Skeletal muscle cell (primary cell): ENCODE measurements at regions not wholly inside any gene's neighbourhood (a gene's known extent, or its start where the extent isn't known, plus 50 kb on each side); places are given as distances from the start of the nearest gene placed in this dataset.

Experiments used
- DNase-seq: peaks from one replicate; pipeline ENCODE4 v3.0.0-alpha.2; 2010; ENCODE audit warnings: low read depth
- H3K4me3 ChIP-seq: 2 replicates; pipeline ENCODE4 v1.5.1; 2011; ENCODE audit warnings: low read depth, mild to moderate bottlenecking, control low read depth, low read length, moderate library complexity

DNA sequence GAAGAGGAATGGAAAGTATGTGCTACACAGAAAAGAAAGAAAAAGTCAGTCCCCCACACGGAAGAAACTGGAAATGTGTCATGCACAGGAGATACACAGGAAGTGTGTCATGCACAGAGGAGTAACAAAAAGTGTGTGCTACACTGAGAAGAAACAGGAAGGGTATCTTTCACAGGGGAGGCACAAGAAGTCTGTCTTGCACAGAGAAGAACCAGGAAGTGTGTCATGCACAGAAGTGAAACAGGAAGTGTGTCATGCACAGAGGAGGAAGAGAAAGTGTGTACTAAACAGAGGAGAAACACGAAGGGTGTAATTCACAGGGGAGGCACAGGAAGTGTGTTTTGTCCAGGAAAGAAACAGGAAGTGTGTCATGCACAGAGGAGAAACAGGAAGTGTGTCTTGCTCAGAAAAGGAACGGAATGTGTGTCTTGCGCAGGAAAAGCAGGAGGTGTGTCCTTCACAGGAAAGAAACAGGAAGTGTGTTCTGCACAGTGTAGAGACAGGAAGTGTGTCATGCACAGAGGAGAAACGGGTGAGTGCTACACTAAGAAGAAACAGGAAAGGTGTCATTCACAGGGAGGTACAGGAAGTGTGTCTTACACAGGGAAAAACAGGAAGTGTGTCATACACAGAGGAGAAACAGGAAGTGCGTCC, 527.2 kb upstream of the PRKX start:
- no peak overlapping the region for H3K4me3 ChIP-seq
- no peak for DNase-seq

DNA sequence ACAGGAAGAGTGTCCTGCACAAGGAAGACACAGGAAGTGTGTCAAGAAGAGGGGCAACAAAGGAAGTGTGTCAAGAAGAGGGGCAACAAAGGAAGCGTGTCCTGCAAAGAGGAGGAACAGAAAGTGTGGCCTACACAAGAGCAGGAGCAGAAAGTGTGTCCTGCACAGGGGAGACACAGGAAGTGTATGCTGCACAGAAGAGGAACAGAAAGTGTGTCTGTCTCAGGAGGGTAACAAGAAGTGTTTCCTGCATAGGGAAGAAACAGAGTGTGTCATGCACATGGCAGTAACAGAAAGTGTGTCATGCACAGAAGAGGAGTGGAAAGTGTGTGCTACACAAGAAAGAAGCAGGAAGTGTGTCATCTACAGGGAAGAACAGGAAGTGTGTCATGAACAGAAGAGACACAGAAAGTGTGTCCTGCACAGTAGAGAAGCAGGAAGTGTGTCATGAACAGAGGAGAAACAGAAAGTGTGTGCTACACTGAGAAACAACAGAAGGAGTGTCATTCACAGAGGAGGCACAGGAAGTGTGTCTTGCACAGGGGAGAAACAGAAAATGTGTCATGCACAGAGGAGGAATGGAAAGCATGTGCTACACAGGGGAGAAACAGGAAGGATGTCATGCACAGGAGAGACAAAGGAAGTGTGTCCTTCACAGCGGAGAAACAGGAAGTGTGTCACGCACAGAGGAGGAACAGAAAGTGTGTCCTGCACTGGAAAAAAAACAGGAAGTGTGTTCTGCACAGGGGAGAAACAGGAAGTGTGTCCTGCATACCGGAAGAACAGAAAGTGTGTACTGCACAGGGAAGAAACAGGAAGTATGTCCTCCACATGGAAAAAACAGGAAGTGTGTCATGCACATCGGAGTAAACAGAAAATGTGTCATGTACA, 526.4 kb upstream of the PRKX start:
- no peak overlapping the region for H3K4me3 ChIP-seq
- DNase-seq: no peak

DNA sequence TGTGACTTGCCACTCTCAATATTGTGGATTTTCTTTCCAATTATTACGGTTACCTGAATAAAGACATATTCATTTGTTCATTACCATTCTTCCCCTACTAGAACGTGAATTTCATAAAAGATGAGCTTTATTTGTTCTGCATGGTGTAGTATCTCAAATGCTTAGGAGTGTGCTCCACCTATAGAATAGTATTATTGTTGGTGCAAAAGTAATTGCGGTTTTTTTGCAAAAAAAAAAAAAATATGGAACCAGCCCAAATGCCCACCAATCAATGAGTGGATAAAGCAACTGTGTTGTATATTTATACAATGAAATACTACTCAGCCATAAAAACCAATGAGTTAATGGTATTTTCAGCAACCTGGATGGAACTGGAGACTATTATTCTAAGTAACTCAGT, 525.5 kb upstream of the PRKX start:
- H3K4me3 ChIP-seq: no peak overlapping the region
- DNase-seq: no peak

DNA sequence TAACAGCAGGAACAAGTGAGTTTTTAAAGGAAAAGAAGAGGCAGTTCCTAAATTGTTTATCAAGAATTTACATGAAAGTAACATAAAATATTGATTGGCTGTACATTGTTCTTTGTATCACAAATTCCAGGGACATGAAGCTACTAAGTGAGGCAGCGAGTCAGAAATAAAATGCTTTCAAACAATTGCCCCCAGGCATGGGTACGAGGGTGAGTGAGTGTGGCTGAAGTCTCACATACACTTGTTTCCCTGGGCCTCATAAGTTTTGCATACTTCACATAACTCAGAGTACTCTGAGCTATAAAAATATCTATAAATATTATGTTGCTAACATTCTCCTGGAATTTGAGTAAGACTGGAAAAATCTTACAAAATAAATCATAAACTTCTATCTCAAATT, 511.6 kb upstream of the PRKX start:
- H3K4me3 ChIP-seq: no peak overlapping the region
- DNase-seq: no peak

DNA sequence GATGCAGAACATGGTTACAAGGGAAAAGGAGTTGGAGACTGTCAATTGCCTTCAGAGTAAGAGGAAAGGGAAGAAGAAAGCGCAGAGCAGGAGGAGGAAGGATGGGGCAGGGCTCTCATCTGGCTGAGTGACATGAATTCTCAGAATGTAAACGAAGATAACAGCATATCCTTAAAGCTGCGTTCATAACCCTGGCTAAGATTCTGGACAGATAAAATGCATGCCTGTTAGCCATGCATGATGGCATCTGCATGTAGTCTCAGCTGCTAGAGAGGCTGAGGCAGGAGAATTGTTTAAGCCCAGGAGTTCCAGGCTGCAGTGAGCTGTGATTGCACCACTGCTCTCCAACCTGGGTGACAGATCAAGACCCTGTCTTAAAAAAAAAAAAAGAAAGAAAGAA, 493.5 kb upstream of the PRKX start:
- no peak for DNase-seq
- no peak overlapping the region for H3K4me3 ChIP-seq

DNA sequence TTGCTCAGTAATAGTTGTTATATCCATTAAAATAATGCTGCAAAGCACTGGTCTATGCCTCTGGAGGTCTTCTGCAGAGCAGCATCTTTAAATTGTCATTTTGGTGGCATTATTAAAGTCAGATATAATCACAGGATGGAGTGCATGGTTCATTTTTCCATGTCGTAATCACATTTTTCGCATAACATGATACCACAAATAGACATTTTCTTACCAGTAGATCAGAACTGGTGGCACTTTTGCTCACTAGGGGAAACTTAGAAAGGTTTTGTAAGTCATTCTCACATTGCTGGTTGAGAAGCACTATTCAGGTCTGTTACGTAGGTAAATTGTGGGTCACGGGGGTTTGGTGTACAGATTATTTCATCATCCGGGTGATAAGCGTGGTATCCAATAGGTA, 484.5 kb upstream of the PRKX start:
- DNase-seq: no peak
- no peak overlapping the region for H3K4me3 ChIP-seq

DNA sequence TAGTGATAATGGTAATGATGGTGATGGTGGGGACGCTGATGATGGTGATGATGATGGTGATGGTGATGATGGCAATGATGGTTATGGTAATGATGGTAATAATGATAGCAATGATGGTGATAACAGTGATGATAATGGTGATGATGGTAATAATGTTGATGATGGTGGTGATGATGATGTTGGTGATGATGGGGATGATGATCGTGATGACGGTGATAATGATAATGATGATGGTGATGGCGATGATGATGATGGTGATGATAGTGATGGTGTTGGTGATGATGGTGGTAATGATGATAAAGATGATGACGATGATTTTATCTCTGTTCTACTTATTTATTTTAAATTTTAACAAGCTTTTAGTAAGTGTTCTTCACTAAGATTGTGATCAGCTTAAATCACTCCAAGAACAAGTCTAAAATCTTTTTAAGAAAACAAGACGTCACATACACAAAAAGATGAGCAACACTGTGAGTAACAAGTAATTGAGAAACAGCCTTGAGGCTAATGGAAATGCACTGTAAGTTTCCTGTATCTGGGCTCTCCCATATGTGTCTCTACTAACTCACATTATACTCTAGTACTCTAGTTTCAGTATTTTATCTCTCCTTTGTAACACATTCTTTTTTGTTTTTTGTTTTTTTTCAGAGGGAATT, 480.2 kb upstream of the PRKX start:
- no peak for DNase-seq
- no peak overlapping the region for H3K4me3 ChIP-seq

DNA sequence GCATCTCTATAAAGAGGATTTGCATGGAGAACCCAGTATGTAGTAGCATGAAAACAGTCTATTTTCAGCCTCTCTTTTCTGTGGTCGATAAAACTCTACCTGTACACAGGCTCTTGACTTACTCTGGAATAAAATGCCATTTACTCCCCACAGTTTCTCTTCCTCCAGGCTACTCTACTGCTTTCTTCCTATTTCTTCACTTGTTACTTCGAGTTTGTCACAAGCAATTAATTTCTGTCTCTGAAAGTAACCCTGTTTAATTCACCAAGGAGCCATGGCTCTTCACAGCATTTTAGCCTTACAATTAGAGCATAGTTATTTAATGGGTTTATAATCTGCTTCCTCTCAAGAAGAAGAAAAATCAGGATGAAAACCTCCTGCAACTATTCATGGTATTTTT, 472.9 kb upstream of the PRKX start:
- no peak overlapping the region for H3K4me3 ChIP-seq
- no peak for DNase-seq

DNA sequence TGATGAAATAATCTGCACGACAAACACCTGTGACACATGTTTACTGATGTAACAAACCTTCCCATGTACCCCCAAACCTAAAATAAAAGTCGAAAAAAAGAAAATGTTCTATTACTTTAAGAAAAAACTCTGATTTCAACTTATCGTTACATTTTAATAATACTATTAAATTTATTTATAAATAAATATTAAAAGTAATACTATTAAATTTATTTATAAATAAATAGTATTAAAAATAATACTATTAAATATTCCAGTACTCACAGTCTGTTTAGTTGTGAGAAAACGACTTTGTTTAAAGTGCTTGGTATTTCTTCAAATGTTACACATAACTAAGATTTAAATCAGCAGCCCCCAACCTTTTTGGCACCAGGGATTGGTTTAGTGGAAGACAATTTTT, 471.6 kb upstream of the PRKX start:
- no peak for DNase-seq
- no peak overlapping the region for H3K4me3 ChIP-seq

DNA sequence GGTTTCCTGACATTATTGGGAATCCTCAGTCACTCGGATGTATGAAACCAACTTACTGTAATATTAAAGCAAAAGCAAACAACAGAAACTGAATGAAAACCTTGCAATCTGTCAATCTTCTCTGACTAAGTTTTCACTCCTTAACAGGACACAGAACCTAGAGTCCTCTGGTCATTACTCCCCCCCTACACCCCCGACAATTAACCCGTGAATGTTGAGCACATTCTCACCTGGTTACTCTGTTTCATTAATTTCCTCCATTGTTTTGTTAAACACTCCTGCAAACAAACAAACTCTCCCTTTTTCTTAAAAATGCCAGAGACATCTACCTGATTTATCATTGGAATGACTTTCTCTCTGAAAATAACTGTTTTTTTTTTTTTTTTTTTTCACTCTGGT, 469.0 kb upstream of the PRKX start:
- no peak for DNase-seq
- H3K4me3 ChIP-seq: no peak overlapping the region

DNA sequence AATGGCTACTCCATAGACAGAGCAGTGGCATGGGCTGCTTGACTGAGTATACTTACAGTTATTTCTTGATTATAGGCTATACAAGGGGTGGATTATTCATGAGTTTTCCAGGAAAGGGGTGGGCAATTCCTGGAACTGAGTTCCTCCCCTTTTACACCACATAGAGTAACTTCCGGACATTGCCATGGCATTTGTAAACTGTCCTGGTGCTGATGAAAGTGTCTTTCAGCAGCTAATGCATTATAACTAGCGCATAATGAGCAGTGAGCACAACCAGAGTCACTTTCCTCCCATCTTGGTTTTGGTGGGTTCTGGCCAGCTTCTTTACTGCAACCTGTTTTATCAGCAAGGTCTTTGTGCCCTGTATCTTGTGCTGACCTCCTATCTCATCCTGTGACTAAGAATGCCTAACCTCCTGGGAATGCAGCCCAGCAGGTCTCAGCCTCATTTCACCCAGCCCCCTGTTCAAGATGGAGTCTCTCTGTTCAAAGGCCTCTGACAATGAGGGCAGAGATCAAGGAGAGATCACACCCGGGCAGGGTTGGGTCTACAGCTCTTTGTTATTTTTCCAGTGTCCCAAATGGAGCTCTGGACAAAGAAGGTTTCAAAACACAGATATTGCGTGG, 468.4 kb upstream of the PRKX start:
- no peak overlapping the region for H3K4me3 ChIP-seq
- no peak for DNase-seq

DNA sequence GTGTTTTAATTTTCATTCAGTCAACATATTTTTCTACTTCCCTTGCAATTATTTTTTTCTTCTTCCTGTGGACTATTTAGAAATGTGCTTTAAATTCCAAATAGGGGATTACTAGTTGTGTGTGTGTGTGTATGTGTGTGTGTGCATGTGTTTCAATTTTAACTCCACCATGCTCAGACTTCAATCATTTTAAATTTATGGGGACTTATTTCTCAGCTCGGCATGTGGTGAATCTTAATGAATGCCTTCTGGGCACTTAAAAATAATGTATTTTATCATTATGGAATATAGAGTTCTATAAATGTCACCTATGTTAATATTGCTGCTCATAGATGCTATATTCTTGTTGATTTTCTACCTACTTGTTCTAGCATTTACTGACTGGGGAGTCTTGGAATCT, 465.6 kb upstream of the PRKX start:
- H3K4me3 ChIP-seq: no peak overlapping the region
- no peak for DNase-seq

DNA sequence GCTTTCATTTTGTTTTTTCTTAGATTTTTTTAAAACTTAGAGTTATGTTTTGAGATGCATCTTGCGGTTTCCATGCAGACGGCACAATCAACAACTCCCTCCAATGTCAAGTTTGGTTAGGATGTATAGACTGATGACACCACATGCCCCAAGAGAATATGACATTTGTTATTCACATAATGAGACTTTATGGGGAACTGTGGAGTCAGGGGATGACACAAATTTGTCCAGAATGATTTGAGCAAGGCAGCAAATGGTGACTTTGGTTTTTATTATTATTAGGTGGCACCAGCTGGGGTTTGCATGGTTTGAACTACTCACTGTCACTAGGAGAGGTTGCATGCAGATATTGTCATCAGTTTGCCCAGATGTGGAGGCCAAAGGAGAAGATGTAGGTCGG, 461.8 kb upstream of the PRKX start:
- DNase-seq: no peak
- H3K4me3 ChIP-seq: no peak overlapping the region

DNA sequence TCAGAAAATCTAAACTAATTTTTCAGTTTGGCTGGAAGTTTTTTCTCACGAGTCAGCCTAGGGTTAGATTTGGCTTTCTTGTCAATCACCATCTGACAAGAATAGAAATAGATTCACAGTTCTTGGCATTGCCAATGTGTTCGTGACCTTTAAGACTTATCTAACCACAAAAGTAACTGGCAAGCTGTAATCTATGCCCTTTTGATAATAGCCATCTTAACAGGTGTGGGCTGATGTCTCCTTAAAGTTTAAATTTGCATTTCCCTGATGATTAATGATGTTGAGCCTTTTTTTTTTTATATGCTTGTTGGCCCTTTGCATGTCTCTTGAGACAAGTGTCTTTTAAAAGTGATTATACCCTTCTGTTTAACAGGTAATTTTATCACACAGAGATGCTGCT, 460.3 kb upstream of the PRKX start:
- H3K4me3 ChIP-seq: no peak overlapping the region

DNA sequence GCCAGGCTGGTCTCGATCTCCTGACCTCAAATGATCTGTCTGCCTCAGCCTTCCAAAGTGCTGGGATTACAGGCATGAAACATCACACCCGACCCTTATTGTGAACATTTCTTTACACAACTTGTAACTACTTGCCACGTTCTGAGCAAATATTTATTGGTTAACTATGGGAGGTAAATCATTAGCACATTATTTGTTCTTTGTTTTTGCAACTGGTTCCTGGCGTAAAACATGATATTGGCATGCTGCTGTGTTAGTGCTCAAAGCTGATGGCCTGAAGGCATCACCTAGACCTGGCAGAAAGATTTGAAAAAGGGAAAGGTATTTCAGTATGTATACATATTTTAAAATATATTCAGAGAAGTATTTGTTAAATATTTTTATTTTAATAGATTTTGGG, 438.3 kb upstream of the PRKX start:
- H3K4me3 ChIP-seq: no peak overlapping the region
- no peak for DNase-seq

More for the DNA sequence above, 460.3 kb upstream of the PRKX start:
- no peak for DNase-seq

DNA sequence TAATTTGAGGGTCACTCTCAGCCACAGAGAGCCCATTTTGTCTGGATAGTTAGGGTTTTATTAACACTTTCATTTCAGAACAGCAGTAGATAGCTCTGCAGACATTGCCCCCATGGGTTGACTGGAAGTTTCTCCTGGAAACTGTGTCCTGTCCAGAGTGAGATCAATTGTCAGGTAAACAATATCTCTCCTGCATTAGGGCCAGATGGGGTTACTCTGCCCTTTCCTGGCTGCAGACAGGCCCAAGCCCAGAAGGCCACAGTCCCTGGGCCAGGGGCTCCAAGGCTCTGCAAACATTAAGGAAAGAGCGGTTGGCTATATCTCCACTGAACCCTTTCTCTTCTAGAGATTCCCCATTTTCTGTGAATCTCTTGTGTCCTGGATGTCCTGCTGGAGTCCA, 436.8 kb upstream of the PRKX start:
- DNase-seq: no peak
- no peak overlapping the region for H3K4me3 ChIP-seq

DNA sequence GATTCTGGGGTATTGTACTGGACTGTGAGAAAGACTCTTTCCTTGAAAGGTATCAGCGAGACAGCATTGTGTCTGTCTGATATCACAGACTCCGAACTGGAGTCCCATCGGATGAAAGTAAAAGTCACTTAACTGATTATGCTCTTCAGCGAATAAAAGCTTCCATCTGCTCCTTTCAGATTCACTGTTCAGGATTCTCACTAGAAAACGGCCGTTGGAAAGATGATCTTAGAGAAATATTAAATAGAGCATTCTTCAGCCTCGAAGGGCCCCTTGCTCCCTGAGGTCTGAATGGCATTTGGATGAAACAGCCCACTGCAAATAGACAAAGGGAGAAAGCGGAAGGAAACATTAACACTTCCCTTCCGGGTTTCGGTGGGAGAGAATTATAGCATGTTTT, 416.2 kb upstream of the PRKX start:
- DNase-seq: no peak
- H3K4me3 ChIP-seq: no peak overlapping the region

DNA sequence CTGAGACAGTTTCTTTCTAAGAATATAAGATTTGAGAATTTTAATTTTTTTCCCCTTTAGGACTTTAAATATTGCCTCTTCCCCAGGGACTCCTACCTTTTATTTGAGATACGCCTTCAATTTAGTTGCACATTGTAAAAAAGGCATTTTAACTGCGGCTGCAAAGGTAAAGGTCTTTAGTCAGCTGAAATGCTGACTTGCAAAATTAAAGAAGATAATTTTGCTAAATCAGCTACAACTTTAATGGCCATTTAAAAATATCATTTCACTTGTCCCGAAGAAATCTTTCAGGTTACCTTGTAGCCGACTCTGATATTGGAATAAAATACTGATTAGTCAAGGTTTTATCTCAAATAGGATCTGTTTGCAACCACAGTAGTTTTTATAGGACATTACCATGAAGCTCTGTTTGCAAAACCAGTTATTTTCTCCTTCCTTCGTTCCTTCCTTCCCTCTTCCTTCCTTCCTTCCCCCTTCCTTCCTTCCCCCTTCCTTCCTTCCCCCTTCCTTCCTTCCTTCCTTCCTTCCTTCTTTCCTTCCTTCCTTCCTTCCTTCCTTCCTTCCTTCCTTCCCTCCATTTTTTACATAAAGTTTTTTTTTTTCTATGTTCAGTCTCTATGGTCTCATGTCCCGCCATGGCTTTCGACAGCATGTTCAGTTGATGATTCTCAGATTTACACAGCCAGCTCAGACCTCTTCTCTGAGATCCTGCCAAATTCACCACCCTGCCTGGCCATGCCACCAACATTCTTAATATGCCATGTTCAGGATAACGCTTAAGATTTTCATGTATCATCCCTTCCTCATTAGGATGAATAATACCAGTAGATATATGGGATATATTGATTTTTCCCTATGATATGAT, 405.4 kb upstream of the PRKX start:
- DNase-seq: no peak
- no peak overlapping the region for H3K4me3 ChIP-seq

DNA sequence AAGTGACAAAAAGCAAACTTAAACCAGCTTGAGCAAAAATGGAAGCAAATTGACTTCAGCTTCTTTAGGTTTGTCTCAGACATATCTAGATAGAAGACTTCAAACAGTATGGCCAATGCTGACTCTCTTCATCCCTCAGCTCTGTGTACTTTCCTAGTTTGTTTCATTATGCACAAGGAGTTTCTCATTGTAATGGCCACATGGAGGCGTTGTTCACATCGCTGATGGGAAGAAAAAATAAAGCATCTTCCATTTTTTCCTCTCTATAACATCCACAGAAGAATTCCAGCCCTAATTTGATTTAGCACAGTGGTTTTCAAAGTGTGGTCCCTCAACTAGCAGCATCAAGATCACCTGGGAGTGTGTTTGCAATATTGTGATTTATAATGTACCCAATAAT, 397.5 kb upstream of the PRKX start:
- no peak overlapping the region for H3K4me3 ChIP-seq

More for the DNA sequence above, 397.5 kb upstream of the PRKX start:
- no peak for DNase-seq
